ENCODE measurements at regions not wholly inside any gene's neighbourhood (a gene's known extent, or its start where the extent isn't known, plus 50 kb on each side); places are given as distances from the start of the nearest gene placed in this dataset.
"Not testable (repeated sequence)": the region's sequence is repeated elsewhere in the genome, so short reads cannot be mapped to it uniquely, and the experiment has no call there.

GRCh38 chr3:110575702-110576101 lies 495.9 kb upstream of the NECTIN3 start:
- no peak for DNase-seq

GRCh38 chr3:110576960-110577359 lies 494.7 kb upstream of the NECTIN3 start:
- DNase-seq, result no peak

- no peak for DNase-seq
Measured at GRCh38 chr3:110577854-110578253, 493.8 kb upstream of the NECTIN3 start.

- no peak for DNase-seq
Measured at GRCh38 chr3:110579840-110580550, 491.6 kb upstream of the NECTIN3 start.

- DNase-seq, result no peak
Measured at GRCh38 chr3:110583373-110583935, 488.2 kb upstream of the NECTIN3 start.

GRCh38 chr3:110588906-110589305 lies 482.7 kb upstream of the NECTIN3 start:
- DNase-seq, result no peak

- DNase-seq, result no peak
Measured at GRCh38 chr3:110589341-110589740, 482.3 kb upstream of the NECTIN3 start.

- DNase-seq, result no peak
Measured at GRCh38 chr3:110593749-110594148, 477.9 kb upstream of the NECTIN3 start.

- no peak for DNase-seq
Measured at GRCh38 chr3:110598847-110599490, 472.6 kb upstream of the NECTIN3 start.

- no peak for DNase-seq
Measured at GRCh38 chr3:110608566-110608965, 463.1 kb upstream of the NECTIN3 start.

- DNase-seq, result no peak
Measured at GRCh38 chr3:110612045-110612444, 459.6 kb upstream of the NECTIN3 start.

- DNase-seq, result no peak
Measured at GRCh38 chr3:110614186-110614585, 457.4 kb upstream of the NECTIN3 start.

GRCh38 chr3:110615454-110615853 lies 456.2 kb upstream of the NECTIN3 start:
- no peak for DNase-seq

- no peak for DNase-seq
Measured at GRCh38 chr3:110618512-110619226, 452.9 kb upstream of the NECTIN3 start.

GRCh38 chr3:110620118-110620517 lies 451.5 kb upstream of the NECTIN3 start:
- no peak for DNase-seq

- no peak for DNase-seq
Measured at GRCh38 chr3:110623571-110623970, 448.0 kb upstream of the NECTIN3 start.

GRCh38 chr3:110624576-110624975 lies 447.0 kb upstream of the NECTIN3 start:
- DNase-seq, result no peak

- DNase-seq, result no peak
Measured at GRCh38 chr3:110625201-110625747, 446.3 kb upstream of the NECTIN3 start.

GRCh38 chr3:110626652-110627111 lies 444.9 kb upstream of the NECTIN3 start:
- not testable (repeated sequence) for DNase-seq

- DNase-seq, result no peak
Measured at GRCh38 chr3:110628650-110629301, 442.8 kb upstream of the NECTIN3 start.

GRCh38 chr3:110629917-110630316 lies 441.7 kb upstream of the NECTIN3 start:
- no peak for DNase-seq

- no peak for DNase-seq
Measured at GRCh38 chr3:110644203-110644602, 427.4 kb upstream of the NECTIN3 start.

- DNase-seq, result no peak
Measured at GRCh38 chr3:110646055-110646454, 425.6 kb upstream of the NECTIN3 start.
